Vagina (tissue), 2 donors: ENCODE measurements at regions not wholly inside any gene's neighbourhood (a gene's known extent, or its start where the extent isn't known, plus 50 kb on each side); places are given as distances from the start of the nearest gene placed in this dataset.
A peak's percentile ranks its signal among the peaks of the same experiment; 100 is the strongest.

Source experiments
- DNase-seq, 2 donors: peaks; one replicate each; pipeline ENCODE4 v3.0.0-alpha.2; 2017; ENCODE audit errors: extremely low spot score in 2 of 2
- H3K27ac ChIP-seq: fragments of 200-600 bp; sonication (generic); one replicate; pipeline ENCODE4 v1.5.1; 2019
- H3K27me3 ChIP-seq: fragments of 200-600 bp; sonication (generic); one replicate; pipeline ENCODE4 v1.5.1; 2019
- H3K36me3 ChIP-seq, 2 donors: fragments of 200-600 bp; sonication (generic); one replicate each; pipeline ENCODE4 v1.5.1; 2017 to 2019
- H3K4me1 ChIP-seq: fragments of 200-600 bp; sonication (generic); one replicate; pipeline ENCODE4 v1.5.1; 2019
- H3K4me3 ChIP-seq, 2 donors: fragments of 200-600 bp; sonication (generic); 1 replicate in 1 of 2; 2 replicates in 1 of 2; pipeline ENCODE4 v1.5.1; 2016 to 2019
- H3K9me3 ChIP-seq: fragments of 200-600 bp; sonication (generic); one replicate; pipeline ENCODE4 v1.5.1; 2019
- POLR2A ChIP-seq, 2 donors: fragments of 450-650 bp; IDR thresholded peaks; one replicate each; pipeline ENCODE4 v1.6.1; 2017; ENCODE audit warnings: antibody characterized with exemption in 2 of 2, mild to moderate bottlenecking in 2 of 2, moderate library complexity in 2 of 2
- POLR2AphosphoS5 ChIP-seq, 2 donors: sonication (generic); formaldehyde crosslinking; IDR thresholded peaks; one replicate each; pipeline ENCODE4 v1.9.0; 2017; ENCODE audit warnings: antibody characterized with exemption in 2 of 2, mild to moderate bottlenecking in 2 of 2, low read depth in 1 of 2; ENCODE audit not compliant: insufficient read depth in 1 of 2
- intact Hi-C: fragments of 100-400 bp; cut with DNase I; formaldehyde crosslinking; loops from one replicate; pipeline ENCODE4 v1.15.1; 2023
- TF ChIP-seq, protein P1 (sequence below), 3 experiments: fragments of 450-650 bp in 2 of 3; fragments of 200-600 bp in 1 of 3; sonication (generic) in 1 of 3; IDR thresholded peaks; one replicate each; pipeline ENCODE4 v1.5.1; 2017 to 2019; ENCODE audit warnings: antibody characterized with exemption in 3 of 3, mild to moderate bottlenecking in 2 of 3, moderate library complexity in 2 of 3

DNA sequence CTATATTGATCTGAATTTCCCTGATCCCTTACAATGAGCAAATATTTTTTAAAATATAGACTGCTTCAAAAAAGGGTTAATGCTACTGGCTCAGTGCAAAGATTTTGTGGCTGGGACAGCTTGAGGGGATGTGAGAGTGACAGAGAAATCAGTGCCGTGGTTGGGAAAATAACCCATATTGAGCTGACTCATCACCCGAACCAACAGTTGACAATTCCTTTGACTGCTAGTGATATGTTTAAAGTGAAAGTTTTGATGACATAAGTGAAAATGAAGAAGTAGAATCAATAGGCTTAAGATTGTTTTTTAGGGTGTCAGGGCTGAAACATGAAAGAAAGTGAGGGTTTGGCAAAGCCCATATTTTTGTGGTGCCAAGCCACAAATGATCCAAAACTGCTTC is 257.1 kb upstream of the TENM4 start:
- Histone ChIP-seq H3K4me3 (no peak overlapping the region), H3K4me1 (no peaks in the 10 kb centered on the region), H3K27ac (no peak overlapping the region), H3K36me3 (no peaks in the 10 kb centered on the region), H3K27me3 (no peaks in the 10 kb centered on the region), H3K9me3 (peaks cover 8% of the 10 kb centered on the region)
- no peak for DNase-seq
- intact Hi-C loops: no loop called here
- TF ChIP-seq POLR2AphosphoS5 (IDR thresholded peaks at IDR 0.05; ENCODE audit: insufficient read depth in 1 of 2, low read depth in 1 of 2) (no peak), POLR2A (IDR thresholded peaks at IDR 0.05) (no peak)
- TF ChIP-seq, protein P1, sequence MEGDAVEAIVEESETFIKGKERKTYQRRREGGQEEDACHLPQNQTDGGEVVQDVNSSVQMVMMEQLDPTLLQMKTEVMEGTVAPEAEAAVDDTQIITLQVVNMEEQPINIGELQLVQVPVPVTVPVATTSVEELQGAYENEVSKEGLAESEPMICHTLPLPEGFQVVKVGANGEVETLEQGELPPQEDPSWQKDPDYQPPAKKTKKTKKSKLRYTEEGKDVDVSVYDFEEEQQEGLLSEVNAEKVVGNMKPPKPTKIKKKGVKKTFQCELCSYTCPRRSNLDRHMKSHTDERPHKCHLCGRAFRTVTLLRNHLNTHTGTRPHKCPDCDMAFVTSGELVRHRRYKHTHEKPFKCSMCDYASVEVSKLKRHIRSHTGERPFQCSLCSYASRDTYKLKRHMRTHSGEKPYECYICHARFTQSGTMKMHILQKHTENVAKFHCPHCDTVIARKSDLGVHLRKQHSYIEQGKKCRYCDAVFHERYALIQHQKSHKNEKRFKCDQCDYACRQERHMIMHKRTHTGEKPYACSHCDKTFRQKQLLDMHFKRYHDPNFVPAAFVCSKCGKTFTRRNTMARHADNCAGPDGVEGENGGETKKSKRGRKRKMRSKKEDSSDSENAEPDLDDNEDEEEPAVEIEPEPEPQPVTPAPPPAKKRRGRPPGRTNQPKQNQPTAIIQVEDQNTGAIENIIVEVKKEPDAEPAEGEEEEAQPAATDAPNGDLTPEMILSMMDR (IDR thresholded peaks at IDR 0.05): no peak

DNA sequence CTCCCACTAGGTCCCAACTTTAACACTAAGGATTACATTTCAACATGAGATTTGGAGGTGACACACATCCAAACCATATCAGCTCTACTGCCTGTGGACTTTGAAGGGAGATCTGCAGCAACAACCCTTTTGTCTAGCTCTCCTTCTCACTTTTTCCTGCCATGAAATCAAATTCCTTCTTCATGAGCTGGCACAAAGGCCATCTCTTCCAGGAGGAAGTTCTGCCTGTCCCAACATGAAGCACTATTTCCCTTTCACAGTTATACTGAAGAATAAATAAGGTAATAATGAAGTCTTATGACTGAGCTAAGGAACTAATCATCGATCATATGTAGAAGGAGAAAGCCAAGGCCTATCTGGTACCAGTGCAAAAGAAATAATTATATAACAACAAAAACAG is 253.5 kb upstream of the TENM4 start:
- H3K36me3 ChIP-seq: no peaks in the 10 kb centered on the region
- H3K4me1 ChIP-seq: no peaks in the 10 kb centered on the region
- TF ChIP-seq, protein P1 (IDR thresholded peaks at IDR 0.05): no peak
- no peak for TF ChIP-seq POLR2AphosphoS5 (IDR thresholded peaks at IDR 0.05; ENCODE audit: insufficient read depth in 1 of 2, low read depth in 1 of 2)
- no peak for TF ChIP-seq POLR2A (IDR thresholded peaks at IDR 0.05)
- H3K4me3 ChIP-seq: no peak overlapping the region
- no peak overlapping the region for H3K27ac ChIP-seq
- no peaks in the 10 kb centered on the region for H3K27me3 ChIP-seq
- intact Hi-C loops: no loop called here
- H3K9me3 ChIP-seq: no peaks in the 10 kb centered on the region
- DNase-seq: no peak

- TF ChIP-seq POLR2AphosphoS5 (IDR thresholded peaks at IDR 0.05; ENCODE audit: insufficient read depth in 1 of 2, low read depth in 1 of 2): no peak
- TF ChIP-seq POLR2A (IDR thresholded peaks at IDR 0.05): no peak
- TF ChIP-seq, protein P1 (IDR thresholded peaks at IDR 0.05): no peak
- H3K27me3 ChIP-seq: no peaks in the 10 kb centered on the region
- H3K27ac ChIP-seq: no peak overlapping the region
- DNase-seq: no peak
- no peak overlapping the region for H3K4me3 ChIP-seq
- H3K36me3 ChIP-seq: no peaks in the 10 kb centered on the region
- intact Hi-C loops: no loop called here
- H3K9me3 ChIP-seq: no peaks in the 10 kb centered on the region
- H3K4me1 ChIP-seq: no peaks in the 10 kb centered on the region
Observed at GRCh38 chr11:79691445-79691844, 250.6 kb upstream of the TENM4 start.

GRCh38 chr11:79686703-79687419 is 246.0 kb upstream of the TENM4 start:
- H3K4me3 ChIP-seq: no peak overlapping the region
- TF ChIP-seq POLR2AphosphoS5 (IDR thresholded peaks at IDR 0.05; ENCODE audit: insufficient read depth in 1 of 2, low read depth in 1 of 2) (peak in 1 of 2 donors; percentile 43), POLR2A (IDR thresholded peaks at IDR 0.05) (no peak)
- TF ChIP-seq, protein P1 (IDR thresholded peaks at IDR 0.05): no peak
- H3K27ac ChIP-seq: no peak overlapping the region
- no peaks in the 10 kb centered on the region for H3K4me1 ChIP-seq
- H3K36me3 ChIP-seq: no peaks in the 10 kb centered on the region
- no peaks in the 10 kb centered on the region for H3K27me3 ChIP-seq
- no peak for DNase-seq
- H3K9me3 ChIP-seq: no peaks in the 10 kb centered on the region
- intact Hi-C loops: no loop called here

- Histone ChIP-seq H3K36me3 (no peaks in the 10 kb centered on the region), H3K4me3 (no peak overlapping the region), H3K4me1 (no peaks in the 10 kb centered on the region), H3K27me3 (no peaks in the 10 kb centered on the region), H3K9me3 (no peaks in the 10 kb centered on the region), H3K27ac (no peak overlapping the region)
- TF ChIP-seq, protein P1 (IDR thresholded peaks at IDR 0.05): no peak
- TF ChIP-seq POLR2A (IDR thresholded peaks at IDR 0.05): no peak
- TF ChIP-seq POLR2AphosphoS5 (IDR thresholded peaks at IDR 0.05; ENCODE audit: insufficient read depth in 1 of 2, low read depth in 1 of 2): no peak
- intact Hi-C loops: no loop called here
- no peak for DNase-seq
Observed at GRCh38 chr11:79683930-79684329, 243.1 kb upstream of the TENM4 start.
